Tibial nerve (tissue), 4 donors: ENCODE measurements at regions not wholly inside any gene's neighbourhood (a gene's known extent, or its start where the extent isn't known, plus 50 kb on each side); places are given as distances from the start of the nearest gene placed in this dataset.

Experiments
- CTCF ChIP-seq, 5 experiments: fragments of 200-600 bp in 3 of 5; fragments of 450-650 bp in 2 of 5; sonication (generic) in 3 of 5; IDR thresholded peaks; one replicate each; pipeline ENCODE4 v1.5.1; 2016 to 2019; ENCODE audit warnings: antibody characterized with exemption in 5 of 5, mild to moderate bottlenecking in 3 of 5, moderate library complexity in 2 of 5
- EP300 ChIP-seq, 2 donors: sonication (generic); formaldehyde crosslinking; IDR thresholded peaks; one replicate each; pipeline ENCODE4 v1.6.1; 2017; ENCODE audit warnings: antibody characterized with exemption in 2 of 2, mild to moderate bottlenecking in 1 of 2
- POLR2A ChIP-seq, 2 donors: fragments of 450-650 bp; IDR thresholded peaks; one replicate each; pipeline ENCODE4 v1.6.1; 2017; ENCODE audit warnings: antibody characterized with exemption in 2 of 2, mild to moderate bottlenecking in 2 of 2, moderate library complexity in 2 of 2

- TF ChIP-seq CTCF (IDR thresholded peaks at IDR 0.05) (no peak), POLR2A (IDR thresholded peaks at IDR 0.05) (no peak), EP300 (IDR thresholded peaks at IDR 0.05) (no peak)
Observed at GRCh38 chr17:70476368-70476767, 307.0 kb downstream of the KCNJ2 start.
